ENCODE measurements at regions not wholly inside any gene's neighbourhood (a gene's known extent, or its start where the extent isn't known, plus 50 kb on each side); places are given as distances from the start of the nearest gene placed in this dataset.

GRCh38 chr17:74070998-74071679 is 132.3 kb upstream of the RPL38 start:
- TF ChIP-seq POLR2A (IDR thresholded peaks at IDR 0.05) = no peak
- TF ChIP-seq CTCF (IDR thresholded peaks at IDR 0.05) = no peak

Measured in lower leg skin (tissue), 3 donors.